Hepatocyte (in vitro differentiated cells): ENCODE measurements at regions not wholly inside any gene's neighbourhood (a gene's known extent, or its start where the extent isn't known, plus 50 kb on each side); places are given as distances from the start of the nearest gene placed in this dataset.

ENCODE experiments used
- CTCF ChIP-seq: fragments of 200-600 bp; sonication (generic); IDR thresholded peaks from 2 replicates; pipeline ENCODE4 v1.5.1; 2016; ENCODE audit warnings: antibody characterized with exemption, mild to moderate bottlenecking; ENCODE audit not compliant: poor library complexity
- EZH2phosphoT487 ChIP-seq: fragments of 200-600 bp; sonication (generic); IDR thresholded peaks from one replicate; pipeline ENCODE4 v1.6.1; 2018; ENCODE audit warnings: antibody characterized with exemption, mild to moderate bottlenecking, low read depth, moderate library complexity; ENCODE audit not compliant: unreplicated experiment, severe bottlenecking

- TF ChIP-seq CTCF (no peak), EZH2phosphoT487 (no peak)
Observed at GRCh38 chr5:175181331-175181730, 262.7 kb downstream of the DRD1 start.
